OCI-LY1 (cell line): ENCODE measurements at regions not wholly inside any gene's neighbourhood (a gene's known extent, or its start where the extent isn't known, plus 50 kb on each side); places are given as distances from the start of the nearest gene placed in this dataset.
"Not testable (repeated sequence)": the region's sequence is repeated elsewhere in the genome, so short reads cannot be mapped to it uniquely, and the experiment has no call there.

Experiments
- EZH2 ChIP-seq: fragments of 200-600 bp; sonication (generic), shearing (Covaris generic); IDR thresholded peaks from 2 replicates; pipeline ENCODE4 v1.8.0; 2017; ENCODE audit warnings: borderline replicate concordance, mixed run types, mild to moderate bottlenecking, antibody characterized with exemption, low read length, moderate library complexity, mixed read lengths
- TF ChIP-seq, protein P1 (sequence below): fragments of 200-600 bp; sonication (generic), shearing (Covaris generic); IDR thresholded peaks from 2 replicates; pipeline ENCODE4 v1.5.1; 2017; ENCODE audit warnings: mild to moderate bottlenecking, antibody characterized with exemption, low read length, moderate library complexity, mixed read lengths

DNA sequence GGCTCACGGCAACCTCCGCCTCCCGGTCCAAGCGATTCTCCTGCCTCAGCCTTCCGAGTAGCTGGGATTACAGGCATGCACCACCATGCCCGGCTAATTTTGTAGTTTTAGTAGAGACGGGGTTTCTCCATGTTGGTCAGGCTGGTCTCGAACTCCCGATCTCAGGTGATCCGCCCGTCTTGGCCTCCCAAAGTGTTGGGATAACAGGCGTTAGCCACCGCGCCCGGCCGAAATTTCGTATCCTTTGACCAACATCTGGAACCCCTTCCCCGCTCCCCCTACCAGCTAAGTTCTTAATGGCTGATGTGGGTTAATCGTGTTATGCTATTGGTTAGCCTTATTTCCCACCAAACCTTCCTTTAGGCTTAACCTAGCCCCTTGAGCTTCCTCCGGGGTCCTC is 113.6 kb downstream of the KLF13 start:
- TF ChIP-seq, protein P1, sequence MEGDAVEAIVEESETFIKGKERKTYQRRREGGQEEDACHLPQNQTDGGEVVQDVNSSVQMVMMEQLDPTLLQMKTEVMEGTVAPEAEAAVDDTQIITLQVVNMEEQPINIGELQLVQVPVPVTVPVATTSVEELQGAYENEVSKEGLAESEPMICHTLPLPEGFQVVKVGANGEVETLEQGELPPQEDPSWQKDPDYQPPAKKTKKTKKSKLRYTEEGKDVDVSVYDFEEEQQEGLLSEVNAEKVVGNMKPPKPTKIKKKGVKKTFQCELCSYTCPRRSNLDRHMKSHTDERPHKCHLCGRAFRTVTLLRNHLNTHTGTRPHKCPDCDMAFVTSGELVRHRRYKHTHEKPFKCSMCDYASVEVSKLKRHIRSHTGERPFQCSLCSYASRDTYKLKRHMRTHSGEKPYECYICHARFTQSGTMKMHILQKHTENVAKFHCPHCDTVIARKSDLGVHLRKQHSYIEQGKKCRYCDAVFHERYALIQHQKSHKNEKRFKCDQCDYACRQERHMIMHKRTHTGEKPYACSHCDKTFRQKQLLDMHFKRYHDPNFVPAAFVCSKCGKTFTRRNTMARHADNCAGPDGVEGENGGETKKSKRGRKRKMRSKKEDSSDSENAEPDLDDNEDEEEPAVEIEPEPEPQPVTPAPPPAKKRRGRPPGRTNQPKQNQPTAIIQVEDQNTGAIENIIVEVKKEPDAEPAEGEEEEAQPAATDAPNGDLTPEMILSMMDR: not testable (repeated sequence)
- TF ChIP-seq EZH2: not testable (repeated sequence)
